Inflammatory macrophage treated with lipopolysaccharide for 1 hour (primary cell): ENCODE measurements at regions not wholly inside any gene's neighbourhood (a gene's known extent, or its start where the extent isn't known, plus 50 kb on each side); places are given as distances from the start of the nearest gene placed in this dataset.
"Not testable (repeated sequence)": the region's sequence is repeated elsewhere in the genome, so short reads cannot be mapped to it uniquely, and the experiment has no call there.

Source experiments
- DNase-seq, 2 donors: peaks; one replicate each; pipeline ENCODE4 v3.0.0-alpha.2; 2020 to 2022

- DNase-seq, result no peak
Observed at GRCh38 chr11:42901084-42901483, 410.7 kb upstream of the API5 start.

- DNase-seq, result no peak
Observed at GRCh38 chr11:42906226-42906625, 405.6 kb upstream of the API5 start.

GRCh38 chr11:42913731-42914130 lies 398.1 kb upstream of the API5 start:
- no peak for DNase-seq

GRCh38 chr11:42923651-42924050 lies 388.1 kb upstream of the API5 start:
- DNase-seq, result no peak

- DNase-seq, result no peak
Observed at GRCh38 chr11:42925916-42926315, 385.9 kb upstream of the API5 start.

- DNase-seq, result no peak
Observed at GRCh38 chr11:42947405-42947804, 364.4 kb upstream of the API5 start.

GRCh38 chr11:42949738-42950376 lies 361.9 kb upstream of the API5 start:
- DNase-seq, result not testable (repeated sequence)

GRCh38 chr11:42951266-42951665 lies 360.5 kb upstream of the API5 start:
- no peak for DNase-seq

- DNase-seq, result no peak
Observed at GRCh38 chr11:42957831-42958230, 354.0 kb upstream of the API5 start.

- no peak for DNase-seq
Observed at GRCh38 chr11:42958635-42959034, 353.2 kb upstream of the API5 start.

GRCh38 chr11:42960521-42961088 lies 351.2 kb upstream of the API5 start:
- DNase-seq, result no peak

- no peak for DNase-seq
Observed at GRCh38 chr11:42967653-42968052, 344.1 kb upstream of the API5 start.

GRCh38 chr11:42972741-42973140 lies 339.1 kb upstream of the API5 start:
- DNase-seq, result no peak

GRCh38 chr11:42974510-42975179 lies 337.2 kb upstream of the API5 start:
- DNase-seq, result no peak

GRCh38 chr11:42975180-42975529 lies 336.6 kb upstream of the API5 start:
- no peak for DNase-seq

GRCh38 chr11:42976636-42977217 lies 335.1 kb upstream of the API5 start:
- DNase-seq, result no peak

GRCh38 chr11:42992594-42992993 lies 319.2 kb upstream of the API5 start:
- no peak for DNase-seq

GRCh38 chr11:42996421-42997307 lies 315.1 kb upstream of the API5 start:
- no peak for DNase-seq

GRCh38 chr11:43004879-43005278 lies 306.9 kb upstream of the API5 start:
- DNase-seq, result not testable (repeated sequence)

- no peak for DNase-seq
Observed at GRCh38 chr11:43010042-43010441, 301.8 kb upstream of the API5 start.

GRCh38 chr11:43012606-43013005 lies 299.2 kb upstream of the API5 start:
- DNase-seq, result no peak

- DNase-seq, result no peak
Observed at GRCh38 chr11:43021466-43021865, 290.3 kb upstream of the API5 start.

GRCh38 chr11:43034341-43034740 lies 277.5 kb upstream of the API5 start:
- no peak for DNase-seq
